ENCODE measurements at regions not wholly inside any gene's neighbourhood (a gene's known extent, or its start where the extent isn't known, plus 50 kb on each side); places are given as distances from the start of the nearest gene placed in this dataset.
"Not testable (repeated sequence)": the region's sequence is repeated elsewhere in the genome, so short reads cannot be mapped to it uniquely, and the experiment has no call there.

- Histone ChIP-seq H3K9me3 (ENCODE audit: insufficient read depth, low read depth, low read length) (no peaks in the 10 kb centered on the region), H3K4me3 (ENCODE audit: low read length) (no peak overlapping the region), H3K9ac (ENCODE audit: low read depth, low read length) (no peak overlapping the region), H3K36me3 (ENCODE audit: insufficient read depth, low read length) (no peaks in the 10 kb centered on the region), H3K4me1 (ENCODE audit: insufficient read depth, low read length) (peaks cover 21% of the 10 kb centered on the region), H3K27me3 (ENCODE audit: insufficient read depth, low read length) (no peaks in the 10 kb centered on the region), H3K27ac (ENCODE audit: low read depth, low read length) (no peak overlapping the region)
- WGBS, result 91% methylated on average over 16 of the region's 16 CpGs
These were observed 384.0 kb downstream of the RPS24 start for GRCh38 chr10:78417425-78418370.

DNA sequence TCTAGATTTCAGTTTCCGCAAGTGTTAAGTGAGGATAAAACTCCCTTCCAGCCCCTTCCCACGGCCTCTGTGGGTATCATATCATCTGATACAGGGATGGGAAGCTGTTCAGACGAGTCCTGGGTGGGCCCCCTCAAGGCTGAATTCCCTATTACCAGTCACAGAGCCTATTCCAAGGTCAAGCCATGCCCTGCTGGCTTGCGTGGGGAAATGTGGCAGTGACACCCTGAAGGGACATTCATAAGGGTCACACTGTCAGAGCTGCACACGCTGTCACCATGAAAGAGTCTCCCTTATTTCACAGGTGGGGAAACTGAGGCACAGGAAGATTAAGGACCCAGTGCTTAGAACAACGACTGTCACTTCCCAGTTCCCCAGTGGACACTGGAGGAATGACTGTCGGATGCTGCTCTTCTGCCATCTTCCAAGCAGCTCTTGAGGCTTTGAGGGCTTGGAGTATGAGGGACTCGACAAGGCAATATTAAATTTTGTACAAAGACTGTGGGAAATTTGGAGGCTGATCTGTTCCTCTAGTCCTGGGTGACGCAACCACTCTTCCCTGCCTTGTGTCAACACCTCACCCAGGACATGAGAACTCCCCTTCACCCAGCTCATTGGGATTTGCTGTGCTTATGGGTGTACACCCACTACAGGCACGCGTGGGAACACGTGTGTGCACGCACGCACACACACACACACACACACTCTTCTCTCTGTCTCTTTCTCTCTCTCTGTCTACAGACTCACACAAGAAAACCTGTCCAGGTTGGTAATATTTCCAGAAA lies 386.0 kb downstream of the RPS24 start:
- Histone ChIP-seq H3K9ac (ENCODE audit: low read depth, low read length) (no peak overlapping the region), H3K4me3 (ENCODE audit: low read length) (no peak overlapping the region), H3K27ac (ENCODE audit: low read depth, low read length) (no peak overlapping the region), H3K9me3 (ENCODE audit: insufficient read depth, low read depth, low read length) (no peaks in the 10 kb centered on the region), H3K36me3 (ENCODE audit: insufficient read depth, low read length) (no peaks in the 10 kb centered on the region), H3K27me3 (ENCODE audit: insufficient read depth, low read length) (no peaks in the 10 kb centered on the region), H3K4me1 (ENCODE audit: insufficient read depth, low read length) (peaks cover 11% of the 10 kb centered on the region)
- WGBS, result 95% methylated on average over 14 of the region's 14 CpGs

- H3K9me3 ChIP-seq (ENCODE audit: insufficient read depth, low read depth, low read length), result no peaks in the 10 kb centered on the region
- H3K27me3 ChIP-seq (ENCODE audit: insufficient read depth, low read length), result no peaks in the 10 kb centered on the region
- WGBS, result 47% methylated on average over 16 of the region's 16 CpGs
- no peaks in the 10 kb centered on the region for H3K36me3 ChIP-seq (ENCODE audit: insufficient read depth, low read length)
- H3K9ac ChIP-seq (ENCODE audit: low read depth, low read length), result peak overlapping the region; percentile 13; the same call in 1 of the 2 replicates
- peak overlapping the region; percentile 50; the same call in 1 of the 2 replicates for H3K27ac ChIP-seq (ENCODE audit: low read depth, low read length)
- peaks cover 8% of the 10 kb centered on the region for H3K4me1 ChIP-seq (ENCODE audit: insufficient read depth, low read length)
- no peak overlapping the region for H3K4me3 ChIP-seq (ENCODE audit: low read length)
These were observed 387.5 kb downstream of the RPS24 start for GRCh38 chr10:78420946-78421735.

DNA sequence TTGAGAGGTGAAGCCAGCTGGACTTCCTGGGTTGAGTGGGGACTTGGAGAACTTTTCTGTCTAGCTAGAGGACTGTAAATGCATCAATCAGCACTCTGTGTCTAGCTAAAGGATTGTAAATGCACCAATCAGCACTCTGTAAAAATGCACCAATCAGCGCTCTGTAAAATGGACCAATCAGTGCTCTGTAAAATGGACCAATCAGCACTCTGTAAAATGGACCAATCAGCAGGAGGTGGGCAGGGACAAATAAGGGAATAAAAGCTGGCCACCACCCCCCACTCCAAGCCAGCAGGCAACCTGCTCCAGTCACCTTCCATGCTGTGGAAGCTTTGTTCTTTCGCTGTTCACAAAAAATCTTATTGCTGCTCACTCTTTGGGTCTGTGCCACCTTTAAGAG lies 390.4 kb downstream of the RPS24 start:
- not testable (repeated sequence) for H3K27ac ChIP-seq (ENCODE audit: low read depth, low read length); H3K4me3 ChIP-seq (ENCODE audit: low read length); H3K9me3 ChIP-seq (ENCODE audit: insufficient read depth, low read depth, low read length); H3K9ac ChIP-seq (ENCODE audit: low read depth, low read length); H3K36me3 ChIP-seq (ENCODE audit: insufficient read depth, low read length); H3K4me1 ChIP-seq (ENCODE audit: insufficient read depth, low read length); H3K27me3 ChIP-seq (ENCODE audit: insufficient read depth, low read length)
- 97% methylated on average over 2 of the region's 2 CpGs for WGBS

- Histone ChIP-seq H3K27me3 (ENCODE audit: insufficient read depth, low read length) (no peaks in the 10 kb centered on the region), H3K36me3 (ENCODE audit: insufficient read depth, low read length) (no peaks in the 10 kb centered on the region), H3K27ac (ENCODE audit: low read depth, low read length) (no peak overlapping the region), H3K9ac (ENCODE audit: low read depth, low read length) (no peak overlapping the region), H3K9me3 (ENCODE audit: insufficient read depth, low read depth, low read length) (no peaks in the 10 kb centered on the region), H3K4me1 (ENCODE audit: insufficient read depth, low read length) (peaks cover 8% of the 10 kb centered on the region), H3K4me3 (ENCODE audit: low read length) (no peak overlapping the region)
- WGBS, result no CpG with 5 or more reads among the region's 1 CpG
These were observed 391.1 kb downstream of the RPS24 start for GRCh38 chr10:78424723-78425122.

GRCh38 chr10:78426181-78426580 lies 392.5 kb downstream of the RPS24 start:
- H3K27ac ChIP-seq (ENCODE audit: low read depth, low read length), result no peak overlapping the region
- WGBS, result 84% methylated on average over 3 of the region's 3 CpGs
- no peaks in the 10 kb centered on the region for H3K9me3 ChIP-seq (ENCODE audit: insufficient read depth, low read depth, low read length)
- H3K4me1 ChIP-seq (ENCODE audit: insufficient read depth, low read length), result peaks cover 4% of the 10 kb centered on the region
- H3K9ac ChIP-seq (ENCODE audit: low read depth, low read length), result no peak overlapping the region
- no peaks in the 10 kb centered on the region for H3K36me3 ChIP-seq (ENCODE audit: insufficient read depth, low read length)
- H3K4me3 ChIP-seq (ENCODE audit: low read length), result no peak overlapping the region
- H3K27me3 ChIP-seq (ENCODE audit: insufficient read depth, low read length), result no peaks in the 10 kb centered on the region

DNA sequence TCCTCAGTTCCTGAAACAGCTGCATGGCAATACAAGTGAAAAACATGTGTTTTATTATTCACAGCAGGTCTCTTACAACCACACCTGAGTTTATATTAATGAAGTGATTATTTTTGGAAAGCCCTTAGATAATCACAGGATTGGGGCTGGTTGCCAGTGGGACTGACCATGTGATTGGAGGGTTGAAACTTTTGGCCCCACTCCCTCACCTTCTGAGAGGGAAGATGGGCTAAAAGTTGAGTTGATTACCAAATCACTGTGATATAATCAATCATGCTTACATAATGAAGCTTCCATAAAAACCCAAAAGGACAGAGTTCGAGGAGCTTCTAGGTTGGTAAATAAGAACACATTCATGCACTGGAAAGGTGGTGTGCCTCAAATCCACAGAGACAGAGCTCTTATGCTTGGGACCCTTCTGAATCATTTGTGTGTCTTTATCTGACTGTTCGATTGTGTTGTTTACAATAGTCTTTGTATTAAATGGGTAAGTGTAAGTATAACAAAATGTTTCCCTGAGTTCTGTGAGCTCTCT lies 393.9 kb downstream of the RPS24 start:
- 88% methylated on average over 2 of the region's 2 CpGs for WGBS
- H3K27ac ChIP-seq (ENCODE audit: low read depth, low read length), result no peak overlapping the region

DNA sequence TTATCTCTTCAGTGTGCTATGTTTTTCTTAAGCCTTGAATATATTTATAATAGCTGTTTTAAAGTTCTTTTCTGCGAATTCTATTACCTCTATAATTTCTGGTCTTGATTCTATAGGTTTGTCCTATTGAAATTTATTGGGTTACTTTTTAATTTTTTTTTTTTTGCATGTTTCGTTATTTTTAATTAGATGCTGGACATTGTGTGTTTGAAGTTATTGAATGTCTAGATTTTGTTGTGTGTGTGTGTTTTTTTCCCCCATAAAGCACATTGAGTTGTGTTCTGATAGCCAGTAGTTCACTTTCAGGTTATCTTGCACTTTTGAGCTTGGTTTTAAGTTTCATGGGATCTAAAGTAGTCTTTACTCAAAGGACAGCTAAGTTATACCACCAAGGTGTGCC lies 394.9 kb downstream of the RPS24 start:
- no peak overlapping the region for H3K27ac ChIP-seq (ENCODE audit: low read depth, low read length)
- H3K27me3 ChIP-seq (ENCODE audit: insufficient read depth, low read length), result no peaks in the 10 kb centered on the region
- no peaks in the 10 kb centered on the region for H3K36me3 ChIP-seq (ENCODE audit: insufficient read depth, low read length)
- peaks cover 3% of the 10 kb centered on the region; the same call in 1 of the 2 replicates for H3K4me1 ChIP-seq (ENCODE audit: insufficient read depth, low read length)
- H3K9me3 ChIP-seq (ENCODE audit: insufficient read depth, low read depth, low read length), result no peaks in the 10 kb centered on the region
- 100% methylated on average over 1 of the region's 2 CpGs for WGBS
- H3K9ac ChIP-seq (ENCODE audit: low read depth, low read length), result no peak overlapping the region
- H3K4me3 ChIP-seq (ENCODE audit: low read length), result no peak overlapping the region

More for the DNA sequence above, 393.9 kb downstream of the RPS24 start:
- Histone ChIP-seq H3K4me1 (ENCODE audit: insufficient read depth, low read length) (no peaks in the 10 kb centered on the region), H3K27me3 (ENCODE audit: insufficient read depth, low read length) (no peaks in the 10 kb centered on the region), H3K4me3 (ENCODE audit: low read length) (no peak overlapping the region), H3K9me3 (ENCODE audit: insufficient read depth, low read depth, low read length) (no peaks in the 10 kb centered on the region), H3K9ac (ENCODE audit: low read depth, low read length) (no peak overlapping the region), H3K36me3 (ENCODE audit: insufficient read depth, low read length) (no peaks in the 10 kb centered on the region)

GRCh38 chr10:78429984-78430383 lies 396.3 kb downstream of the RPS24 start:
- WGBS, result 94% methylated on average over 2 of the region's 3 CpGs
- no peak overlapping the region for H3K27ac ChIP-seq (ENCODE audit: low read depth, low read length)
- H3K4me1 ChIP-seq (ENCODE audit: insufficient read depth, low read length), result peaks cover 7% of the 10 kb centered on the region; the same call in 1 of the 2 replicates
- no peak overlapping the region for H3K4me3 ChIP-seq (ENCODE audit: low read length)
- no peaks in the 10 kb centered on the region for H3K9me3 ChIP-seq (ENCODE audit: insufficient read depth, low read depth, low read length)
- no peaks in the 10 kb centered on the region for H3K36me3 ChIP-seq (ENCODE audit: insufficient read depth, low read length)
- no peak overlapping the region for H3K9ac ChIP-seq (ENCODE audit: low read depth, low read length)
- H3K27me3 ChIP-seq (ENCODE audit: insufficient read depth, low read length), result no peaks in the 10 kb centered on the region

- Histone ChIP-seq H3K36me3 (ENCODE audit: insufficient read depth, low read length) (no peaks in the 10 kb centered on the region), H3K27me3 (ENCODE audit: insufficient read depth, low read length) (no peaks in the 10 kb centered on the region), H3K27ac (ENCODE audit: low read depth, low read length) (no peak overlapping the region), H3K9me3 (ENCODE audit: insufficient read depth, low read depth, low read length) (no peaks in the 10 kb centered on the region), H3K9ac (ENCODE audit: low read depth, low read length) (no peak overlapping the region), H3K4me1 (ENCODE audit: insufficient read depth, low read length) (peaks cover 14% of the 10 kb centered on the region; the same call in 1 of the 2 replicates), H3K4me3 (ENCODE audit: low read length) (no peak overlapping the region)
- WGBS, result 89% methylated on average over 2 of the region's 2 CpGs
These were observed 398.9 kb downstream of the RPS24 start for GRCh38 chr10:78432583-78432982.

Data from HUES64 (cell line).